ENCODE measurements at regions not wholly inside any gene's neighbourhood (a gene's known extent, or its start where the extent isn't known, plus 50 kb on each side); places are given as distances from the start of the nearest gene placed in this dataset.

GRCh38 chr5:158198636-158199035, 339.7 kb upstream of the CLINT1 start:
- no peak for TF ChIP-seq CTCF (IDR thresholded peaks at IDR 0.05; ENCODE audit: low read length)
- TF ChIP-seq EZH2 (optimal IDR thresholded peaks at IDR 0.05; ENCODE audit: low read depth, low read length): no peak

Measured in MM.1S (cell line).